Mesendoderm (in vitro differentiated cells): ENCODE measurements at regions not wholly inside any gene's neighbourhood (a gene's known extent, or its start where the extent isn't known, plus 50 kb on each side); places are given as distances from the start of the nearest gene placed in this dataset.

Source experiments
- DNase-seq: peaks from one replicate; pipeline ENCODE4 v3.0.0; 2013
- H2AK5ac ChIP-seq: 2 replicates; pipeline ENCODE4 v1.6.1; 2013; ENCODE audit warnings: low read length, inconsistent platforms
- H2BK120ac ChIP-seq: 2 replicates; pipeline ENCODE4 v1.6.1; 2013; ENCODE audit warnings: low read depth, mild to moderate bottlenecking, low read length, moderate library complexity, mixed read lengths
- H2BK15ac ChIP-seq: replicated peaks from 2 replicates; pipeline ENCODE4 v1.6.1; 2013; ENCODE audit warnings: low read depth, mild to moderate bottlenecking, moderate library complexity
- H2BK5ac ChIP-seq: 2 replicates; pipeline ENCODE4 v1.6.1; 2013; ENCODE audit warnings: low read length, inconsistent platforms
- H3K18ac ChIP-seq: 2 replicates; pipeline ENCODE4 v1.6.1; 2013; ENCODE audit warnings: mild to moderate bottlenecking, low read length, mixed read lengths
- H3K23ac ChIP-seq: one replicate; pipeline ENCODE4 v1.6.1; 2013; ENCODE audit warnings: low read length
- H3K27ac ChIP-seq: 2 replicates; pipeline ENCODE4 v1.5.1; 2013; ENCODE audit warnings: low read depth, mild to moderate bottlenecking, inconsistent platforms, low read length, moderate library complexity
- H3K27me3 ChIP-seq: 2 replicates; pipeline ENCODE4 v1.6.1; 2013; ENCODE audit warnings: low read length, control low read depth, mild to moderate bottlenecking, inconsistent platforms; ENCODE audit not compliant: insufficient read depth, poor library complexity
- H3K36me3 ChIP-seq: 2 replicates; pipeline ENCODE4 v1.6.1; 2013; ENCODE audit warnings: low read length, inconsistent platforms; ENCODE audit not compliant: control insufficient read depth, insufficient read depth
- H3K4ac ChIP-seq: one replicate; pipeline ENCODE4 v1.6.1; 2013; ENCODE audit warnings: low read depth, mild to moderate bottlenecking, low read length, moderate library complexity
- H3K4me1 ChIP-seq: 2 replicates; pipeline ENCODE4 v1.6.1; 2013; ENCODE audit warnings: low read depth, low read length, inconsistent platforms; ENCODE audit not compliant: control insufficient read depth
- H3K4me2 ChIP-seq: 2 replicates; pipeline ENCODE4 v1.6.1; 2013; ENCODE audit warnings: low read length
- H3K4me3 ChIP-seq: 2 replicates; pipeline ENCODE4 v1.5.1; 2013; ENCODE audit warnings: mild to moderate bottlenecking, low read length
- H3K56ac ChIP-seq: one replicate; pipeline ENCODE4 v1.6.1; 2013; ENCODE audit warnings: low read length
- H3K79me1 ChIP-seq: 2 replicates; pipeline ENCODE4 v1.6.1; 2013; ENCODE audit warnings: low read length, inconsistent platforms
- H3K79me2 ChIP-seq: 2 replicates; pipeline ENCODE4 v1.6.1; 2013; ENCODE audit warnings: mild to moderate bottlenecking, low read length; ENCODE audit not compliant: control insufficient read depth, insufficient read depth
- H3K9ac ChIP-seq: 2 replicates; pipeline ENCODE4 v1.6.1; 2013; ENCODE audit warnings: low read length, inconsistent platforms
- H4K5ac ChIP-seq: one replicate; pipeline ENCODE4 v1.6.1; 2013; ENCODE audit warnings: low read length
- H4K8ac ChIP-seq: one replicate; pipeline ENCODE4 v1.6.1; 2013; ENCODE audit warnings: low read depth, mild to moderate bottlenecking, control low read depth, low read length, moderate library complexity
- WGBS: extraction: QIAGEN DNeasy Blood & Tissue Kit; methylation state at CpG from one replicate; pipeline ENCODE4 v1.1.7; 2013; ENCODE audit warnings: low lambda C conversion rate, missing lambda C conversion rate; ENCODE audit not compliant: insufficient coverage; ENCODE audit errors: extremely low coverage; 5-methylcytosine and 5-hydroxymethylcytosine counted together

DNA sequence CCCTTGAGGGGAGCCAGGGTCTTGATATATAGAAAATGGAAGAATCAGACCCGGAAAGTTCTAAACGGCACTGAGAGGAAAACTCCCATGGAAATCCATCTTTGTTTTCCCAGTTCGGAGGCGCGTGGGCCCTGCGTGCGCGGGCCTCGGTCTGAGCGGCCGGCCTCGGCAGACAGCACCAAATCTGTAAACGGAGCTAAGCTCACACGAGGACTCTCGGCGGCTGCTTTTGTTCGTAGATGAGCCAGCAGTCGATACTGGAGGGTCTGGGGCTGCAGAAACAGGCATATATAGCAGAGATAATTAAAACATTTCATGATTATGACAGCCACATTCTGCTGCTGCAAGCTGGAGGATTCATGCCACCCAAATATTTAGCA lies 68.5 kb upstream of the PPARA start:
- H3K18ac ChIP-seq, result no peak overlapping the region
- H3K56ac ChIP-seq, result no peak overlapping the region
- no peak overlapping the region for H3K27ac ChIP-seq
- H4K5ac ChIP-seq, result no peak overlapping the region
- no peak for DNase-seq
- no peaks in the 10 kb centered on the region for H3K79me1 ChIP-seq
- no peak overlapping the region for H3K9ac ChIP-seq
- H3K4me1 ChIP-seq, result no peaks in the 10 kb centered on the region
- H3K4ac ChIP-seq, result no peak overlapping the region
- H3K4me3 ChIP-seq, result no peak overlapping the region
- H2BK15ac ChIP-seq, result no peak overlapping the region
- H3K36me3 ChIP-seq, result no peaks in the 10 kb centered on the region
- H2AK5ac ChIP-seq, result no peak overlapping the region
- H4K8ac ChIP-seq, result no peak overlapping the region
- no peak overlapping the region for H2BK5ac ChIP-seq
- H3K23ac ChIP-seq, result no peak overlapping the region
- H3K79me2 ChIP-seq, result no peaks in the 10 kb centered on the region
- no CpG with 5 or more reads among the region's 18 CpGs for WGBS
- no peak overlapping the region for H2BK120ac ChIP-seq
- no peaks in the 10 kb centered on the region for H3K27me3 ChIP-seq
- no peak overlapping the region for H3K4me2 ChIP-seq

DNA sequence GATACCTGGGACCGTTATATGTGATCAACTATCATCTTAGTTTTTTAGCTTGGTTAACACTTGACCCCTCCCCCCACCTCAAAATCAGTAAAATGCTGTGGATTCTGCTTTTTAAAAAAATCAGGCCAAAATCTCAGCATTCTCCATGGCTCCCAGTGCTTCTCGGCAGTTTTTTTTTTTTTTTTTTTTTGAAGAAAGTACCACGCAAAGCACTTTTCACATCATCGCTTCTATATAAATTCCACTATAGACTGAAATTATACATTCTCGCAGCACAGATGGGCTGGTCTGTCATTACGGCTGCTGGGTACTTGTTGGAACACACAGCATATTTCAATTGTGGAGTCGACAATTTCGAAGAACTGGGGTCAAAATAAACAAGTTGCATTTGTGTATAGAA lies 67.7 kb upstream of the PPARA start:
- Histone ChIP-seq H2BK15ac (no peak overlapping the region), H3K27ac (no peak overlapping the region)

DNA sequence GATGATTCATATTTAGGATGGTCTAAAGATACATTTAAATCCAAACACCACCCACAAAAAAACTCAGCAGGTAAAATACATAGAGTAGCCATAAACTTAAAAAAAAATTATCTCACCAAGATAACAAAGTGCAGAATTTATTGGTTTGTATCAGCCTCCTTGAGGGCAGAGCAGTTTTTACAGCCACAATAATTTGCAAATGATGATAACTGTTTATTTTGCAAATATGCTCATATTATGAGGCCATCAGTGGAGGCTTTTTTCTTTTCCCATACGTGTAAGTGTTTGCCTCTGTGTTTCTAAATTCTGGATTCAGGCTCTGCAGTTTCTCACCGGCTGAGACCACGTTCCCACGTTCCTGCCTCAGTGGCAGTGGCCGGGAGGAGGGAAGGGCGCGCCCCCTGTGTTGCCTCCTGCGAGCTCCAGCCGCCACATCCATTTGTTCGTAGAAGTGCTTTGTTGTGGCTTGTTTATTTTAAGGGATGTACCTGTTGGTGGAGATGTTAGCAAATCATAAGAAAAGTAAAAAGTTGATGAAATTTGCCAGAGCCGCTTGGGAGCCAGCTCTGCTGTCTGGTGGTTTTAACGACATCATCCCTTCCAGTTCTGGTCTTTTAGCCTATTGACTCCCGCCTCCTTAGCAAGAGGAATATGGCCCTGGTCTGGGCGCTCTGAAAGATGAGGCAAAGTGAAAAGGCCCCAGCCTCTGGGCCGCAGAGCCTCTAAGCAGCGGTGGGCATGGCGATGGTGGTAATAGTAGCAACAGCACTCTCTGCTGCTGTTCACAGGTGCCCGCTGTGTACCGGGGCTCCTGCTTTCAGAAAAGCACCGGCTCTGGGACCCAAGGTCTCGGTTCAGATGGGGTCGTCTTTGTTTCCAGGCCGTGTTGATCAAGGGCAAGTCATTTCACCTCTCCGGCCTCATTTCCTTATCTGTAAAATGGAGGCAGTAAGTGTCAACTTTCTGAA lies 66.7 kb upstream of the PPARA start:
- Histone ChIP-seq H3K9ac (no peak overlapping the region), H3K23ac (no peak overlapping the region), H3K36me3 (no peaks in the 10 kb centered on the region), H2AK5ac (no peak overlapping the region), H3K27me3 (no peaks in the 10 kb centered on the region), H3K4me1 (no peaks in the 10 kb centered on the region), H2BK5ac (no peak overlapping the region), H2BK15ac (no peak overlapping the region), H3K56ac (no peak overlapping the region), H3K27ac (no peak overlapping the region), H3K4me3 (no peak overlapping the region), H3K79me2 (no peaks in the 10 kb centered on the region), H3K79me1 (no peaks in the 10 kb centered on the region), H3K18ac (no peak overlapping the region), H3K4ac (no peak overlapping the region), H2BK120ac (no peak overlapping the region), H4K8ac (no peak overlapping the region), H4K5ac (no peak overlapping the region), H3K4me2 (no peak overlapping the region)
- no CpG with 5 or more reads among the region's 24 CpGs for WGBS
- DNase-seq, result no peak

More for the DNA sequence above, 67.7 kb upstream of the PPARA start:
- Histone ChIP-seq H3K79me1 (no peaks in the 10 kb centered on the region), H2AK5ac (no peak overlapping the region), H2BK5ac (no peak overlapping the region), H2BK120ac (no peak overlapping the region), H4K8ac (no peak overlapping the region), H3K4me2 (no peak overlapping the region), H4K5ac (no peak overlapping the region), H3K4ac (no peak overlapping the region), H3K36me3 (no peaks in the 10 kb centered on the region), H3K23ac (no peak overlapping the region), H3K4me3 (no peak overlapping the region), H3K4me1 (no peaks in the 10 kb centered on the region), H3K27me3 (no peaks in the 10 kb centered on the region), H3K9ac (no peak overlapping the region), H3K56ac (no peak overlapping the region), H3K18ac (no peak overlapping the region), H3K79me2 (no peaks in the 10 kb centered on the region)
- WGBS, result no CpG with 5 or more reads among the region's 8 CpGs
- DNase-seq, result no peak

DNA sequence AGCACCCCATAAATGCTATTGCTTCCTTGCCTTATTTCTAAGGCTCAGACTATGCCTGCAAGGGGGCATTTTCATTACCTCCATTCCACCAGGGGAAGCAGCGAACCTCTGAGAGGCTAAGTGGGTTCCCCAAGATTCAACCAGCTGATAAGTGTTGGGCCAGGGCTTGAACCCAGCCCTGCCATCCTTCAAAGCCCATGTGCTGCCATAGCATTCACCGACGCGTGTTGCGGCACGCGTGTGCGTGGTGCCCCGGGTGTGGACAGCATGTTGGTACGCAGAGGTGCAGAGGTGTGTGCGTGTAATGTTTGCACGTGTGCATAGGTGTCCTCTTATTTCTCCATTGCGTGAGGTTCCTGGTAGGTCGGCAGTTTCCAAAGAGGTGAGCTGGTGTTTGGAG lies 66.0 kb upstream of the PPARA start:
- no peak overlapping the region for H2AK5ac ChIP-seq
- no peak overlapping the region for H3K4me3 ChIP-seq
- H3K79me2 ChIP-seq, result no peaks in the 10 kb centered on the region
- no peak overlapping the region for H3K23ac ChIP-seq
- no peaks in the 10 kb centered on the region for H3K36me3 ChIP-seq
- no peak overlapping the region for H3K18ac ChIP-seq
- no peak overlapping the region for H3K4me2 ChIP-seq
- H2BK5ac ChIP-seq, result no peak overlapping the region
- H2BK15ac ChIP-seq, result no peak overlapping the region
- no peak overlapping the region for H4K5ac ChIP-seq
- DNase-seq, result no peak
- no peak overlapping the region for H3K4ac ChIP-seq
- no peak overlapping the region for H2BK120ac ChIP-seq
- no peak overlapping the region for H3K56ac ChIP-seq
- H3K4me1 ChIP-seq, result no peaks in the 10 kb centered on the region
- no CpG with 5 or more reads among the region's 14 CpGs for WGBS
- no peak overlapping the region for H4K8ac ChIP-seq
- no peaks in the 10 kb centered on the region for H3K79me1 ChIP-seq
- H3K9ac ChIP-seq, result no peak overlapping the region
- no peak overlapping the region for H3K27ac ChIP-seq
- H3K27me3 ChIP-seq, result no peaks in the 10 kb centered on the region

DNA sequence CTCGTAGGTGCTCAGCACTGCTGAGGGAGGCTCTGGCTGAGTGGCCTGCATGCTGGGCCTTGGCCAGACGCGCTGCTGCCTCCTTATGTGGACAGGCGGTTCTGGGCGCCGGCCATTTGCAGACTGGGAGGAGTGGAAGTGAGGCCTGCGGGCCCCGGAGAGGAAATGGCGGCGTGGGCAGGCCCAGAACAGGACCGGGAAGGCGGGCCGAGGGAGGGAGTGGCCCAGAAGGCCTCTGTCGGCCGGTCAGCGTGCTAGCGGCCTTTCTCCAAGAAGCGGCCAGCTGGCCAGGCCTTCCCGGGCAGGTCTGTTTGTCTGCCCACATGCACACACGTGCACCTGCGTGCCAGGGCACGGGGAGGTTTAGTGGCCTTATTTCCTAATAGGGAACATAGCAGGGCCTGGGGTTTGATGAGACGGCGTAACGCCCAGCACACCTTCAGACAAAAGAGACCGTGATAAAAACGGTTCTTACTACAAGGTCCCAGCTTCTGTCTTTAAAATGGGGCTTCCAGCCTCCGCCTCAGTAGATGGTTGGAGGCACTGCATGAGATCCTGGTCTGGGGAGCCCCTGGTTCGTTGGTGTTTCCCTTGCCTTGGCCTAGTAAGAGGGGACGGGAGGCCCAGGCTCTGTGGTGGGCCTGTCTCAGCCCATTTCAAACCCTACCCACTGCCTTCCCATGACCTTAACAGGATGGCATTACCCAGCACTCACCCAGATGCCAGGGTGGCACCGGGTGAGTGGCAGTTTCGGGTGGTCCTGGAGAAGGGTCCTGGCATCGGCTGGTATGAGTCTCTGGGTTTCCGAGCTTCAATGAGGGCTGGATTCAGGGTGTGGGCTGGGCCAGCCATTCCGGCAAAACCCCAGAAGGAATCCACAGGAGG lies 65.1 kb upstream of the PPARA start:
- Histone ChIP-seq H3K56ac (no peak overlapping the region), H4K8ac (no peak overlapping the region), H2BK5ac (no peak overlapping the region), H2BK15ac (no peak overlapping the region), H3K4me1 (no peaks in the 10 kb centered on the region), H3K36me3 (no peaks in the 10 kb centered on the region), H2BK120ac (no peak overlapping the region), H3K4me2 (no peak overlapping the region), H3K27me3 (no peaks in the 10 kb centered on the region), H3K4ac (no peak overlapping the region), H3K79me2 (no peaks in the 10 kb centered on the region), H3K18ac (no peak overlapping the region), H4K5ac (no peak overlapping the region), H2AK5ac (no peak overlapping the region), H3K23ac (no peak overlapping the region), H3K79me1 (no peaks in the 10 kb centered on the region), H3K9ac (no peak overlapping the region), H3K4me3 (no peak overlapping the region), H3K27ac (no peak overlapping the region)
- WGBS, result no CpG with 5 or more reads among the region's 35 CpGs
- DNase-seq, result no peak
